ENCODE measurements at regions not wholly inside any gene's neighbourhood (a gene's known extent, or its start where the extent isn't known, plus 50 kb on each side); places are given as distances from the start of the nearest gene placed in this dataset.

DNA sequence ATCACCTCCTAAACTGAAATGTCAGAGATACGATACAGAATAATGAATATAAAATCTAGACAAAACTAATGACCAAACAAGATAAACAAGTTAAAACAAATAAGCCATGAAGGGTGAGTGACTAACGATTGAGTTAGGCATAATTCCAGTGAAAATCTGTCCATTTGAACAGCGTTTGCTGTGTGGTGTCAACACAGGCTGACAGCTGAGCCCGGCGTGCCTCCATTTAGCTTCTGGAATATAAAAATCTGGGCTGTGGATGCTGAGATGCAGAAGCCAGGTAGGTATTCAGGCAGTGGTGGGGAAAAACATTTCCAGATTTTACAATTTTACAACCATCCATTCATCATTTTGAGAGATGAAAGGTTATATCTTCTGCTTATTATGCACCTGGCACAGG, 2041.4 kb upstream of the CELF4 start:
- TF ChIP-seq, protein P1, sequence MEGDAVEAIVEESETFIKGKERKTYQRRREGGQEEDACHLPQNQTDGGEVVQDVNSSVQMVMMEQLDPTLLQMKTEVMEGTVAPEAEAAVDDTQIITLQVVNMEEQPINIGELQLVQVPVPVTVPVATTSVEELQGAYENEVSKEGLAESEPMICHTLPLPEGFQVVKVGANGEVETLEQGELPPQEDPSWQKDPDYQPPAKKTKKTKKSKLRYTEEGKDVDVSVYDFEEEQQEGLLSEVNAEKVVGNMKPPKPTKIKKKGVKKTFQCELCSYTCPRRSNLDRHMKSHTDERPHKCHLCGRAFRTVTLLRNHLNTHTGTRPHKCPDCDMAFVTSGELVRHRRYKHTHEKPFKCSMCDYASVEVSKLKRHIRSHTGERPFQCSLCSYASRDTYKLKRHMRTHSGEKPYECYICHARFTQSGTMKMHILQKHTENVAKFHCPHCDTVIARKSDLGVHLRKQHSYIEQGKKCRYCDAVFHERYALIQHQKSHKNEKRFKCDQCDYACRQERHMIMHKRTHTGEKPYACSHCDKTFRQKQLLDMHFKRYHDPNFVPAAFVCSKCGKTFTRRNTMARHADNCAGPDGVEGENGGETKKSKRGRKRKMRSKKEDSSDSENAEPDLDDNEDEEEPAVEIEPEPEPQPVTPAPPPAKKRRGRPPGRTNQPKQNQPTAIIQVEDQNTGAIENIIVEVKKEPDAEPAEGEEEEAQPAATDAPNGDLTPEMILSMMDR (conservative IDR thresholded peaks at IDR 0.05; ENCODE audit: low read length) = no peak
- no peak for TF ChIP-seq EZH2phosphoT487 (IDR thresholded peaks at IDR 0.05; ENCODE audit: borderline replicate concordance, low read depth, low read length)
